BJ (cell line): ENCODE measurements at regions not wholly inside any gene's neighbourhood (a gene's known extent, or its start where the extent isn't known, plus 50 kb on each side); places are given as distances from the start of the nearest gene placed in this dataset.
"Not testable (repeated sequence)": the region's sequence is repeated elsewhere in the genome, so short reads cannot be mapped to it uniquely, and the experiment has no call there.

Experiments
- CTCF ChIA-PET: fragments of 350-600 bp; formaldehyde crosslinking; extraction: SDS; loops from one replicate; lab custom pipeline; 2021; ENCODE audit warnings: antibody characterized with exemption, inconsistent platforms; lab: Yijun Ruan, JAX
- POLR2A ChIA-PET: fragments of 300-600 bp; sonication (Branson Sonifier 250); formaldehyde crosslinking; extraction: SDS; loops from one replicate; lab custom pipeline; 2021; ENCODE audit warnings: antibody characterized with exemption; lab: Charles Lee
- DNase-seq: peaks from one replicate; pipeline ENCODE4 v3.0.0-alpha.2; 2011; ENCODE audit warnings: low read depth
- H3K27me3 ChIP-seq: 2 replicates; pipeline ENCODE4 v1.6.0; 2011; ENCODE audit warnings: low read length; ENCODE audit not compliant: control insufficient read depth, insufficient read depth
- H3K36me3 ChIP-seq: 2 replicates; pipeline ENCODE4 v1.5.1; 2011; ENCODE audit warnings: low read length; ENCODE audit not compliant: control insufficient read depth, insufficient read depth
- H3K4me3 ChIP-seq: 2 replicates; pipeline ENCODE4 v1.5.1; 2011; ENCODE audit warnings: low read depth, mild to moderate bottlenecking, control low read depth, low read length
- CTCF ChIP-seq: IDR thresholded peaks from 2 replicates; pipeline ENCODE4 v1.5.1; 2011; ENCODE audit warnings: low read depth, mild to moderate bottlenecking, control low read depth, inconsistent platforms, low read length, moderate library complexity; ENCODE audit not compliant: insufficient read depth

- Histone ChIP-seq H3K36me3 (no peaks in the 10 kb centered on the region), H3K4me3 (no peak overlapping the region), H3K27me3 (no peaks in the 10 kb centered on the region)
- TF ChIP-seq CTCF, result no peak
- no peak for DNase-seq
- POLR2A ChIA-PET, result no interaction called here
- CTCF ChIA-PET, result no interaction called here
Measured at GRCh38 chr7:114182837-114183236, 231.8 kb upstream of the FOXP2 start.

- no peak for TF ChIP-seq CTCF
- CTCF ChIA-PET, result interaction anchor here (0.7 to 1.0 kb wide), 2 partner anchors 12 to 289 kb away, joined by 3 to 4 read pairs; no protein-coding TSS in a partner anchor
- POLR2A ChIA-PET, result no interaction called here
- no peak overlapping the region for H3K4me3 ChIP-seq
- no peaks in the 10 kb centered on the region for H3K36me3 ChIP-seq
- DNase-seq, result no peak
- H3K27me3 ChIP-seq, result no peaks in the 10 kb centered on the region
Measured at GRCh38 chr7:114181280-114181679, 233.3 kb upstream of the FOXP2 start.

- ChIA-PET POLR2A (no interaction called here), CTCF (interaction anchor here (0.7 to 1.0 kb wide), 2 partner anchors 11 to 290 kb away, joined by 3 to 4 read pairs; no protein-coding TSS in a partner anchor)
- DNase-seq, result no peak
- no peak for TF ChIP-seq CTCF
- H3K27me3 ChIP-seq, result no peaks in the 10 kb centered on the region
- H3K4me3 ChIP-seq, result no peak overlapping the region
- H3K36me3 ChIP-seq, result no peaks in the 10 kb centered on the region
Measured at GRCh38 chr7:114180556-114181266, 233.9 kb upstream of the FOXP2 start.

GRCh38 chr7:114175125-114175524 lies 239.5 kb upstream of the FOXP2 start:
- DNase-seq, result no peak
- no peaks in the 10 kb centered on the region for H3K27me3 ChIP-seq
- ChIA-PET POLR2A (no interaction called here), CTCF (no interaction called here)
- no peaks in the 10 kb centered on the region for H3K36me3 ChIP-seq
- no peak overlapping the region for H3K4me3 ChIP-seq
- TF ChIP-seq CTCF, result no peak

GRCh38 chr7:114173170-114173890 lies 241.3 kb upstream of the FOXP2 start:
- no peak for TF ChIP-seq CTCF
- no peak for DNase-seq
- ChIA-PET POLR2A (no interaction called here), CTCF (no interaction called here)
- Histone ChIP-seq H3K4me3 (no peak overlapping the region), H3K36me3 (no peaks in the 10 kb centered on the region), H3K27me3 (no peaks in the 10 kb centered on the region)

GRCh38 chr7:114169389-114169788 lies 245.2 kb upstream of the FOXP2 start:
- CTCF ChIA-PET, result interaction anchor here (0.9 to 1.1 kb wide), 2 partner anchors 12 to 47 kb away, joined by 3 to 4 read pairs; no protein-coding TSS in a partner anchor
- H3K27me3 ChIP-seq, H3K36me3 ChIP-seq, H3K4me3 ChIP-seq, DNase-seq, POLR2A ChIA-PET: not testable (repeated sequence)
